HCT116 (cell line): ENCODE measurements at regions not wholly inside any gene's neighbourhood (a gene's known extent, or its start where the extent isn't known, plus 50 kb on each side); places are given as distances from the start of the nearest gene placed in this dataset.

Experiments
- ATF3 ChIP-seq: IDR thresholded peaks from 2 replicates; pipeline ENCODE4 v1.6.1; 2012
- CEBPB ChIP-seq: IDR thresholded peaks from 2 replicates; pipeline ENCODE4 v1.6.1; 2012; ENCODE audit warnings: low read depth
- ELF1 ChIP-seq: IDR thresholded peaks from 2 replicates; pipeline ENCODE4 v1.6.1; 2012; ENCODE audit warnings: low read depth, borderline replicate concordance
- EZH2 ChIP-seq: fragments of 200-600 bp; sonication (generic); IDR thresholded peaks from 2 replicates; pipeline ENCODE4 v1.6.1; 2017; ENCODE audit warnings: antibody characterized with exemption, mixed run types
- POLR2A ChIP-seq: IDR thresholded peaks from 2 replicates; pipeline ENCODE4 v1.7.0; 2011; ENCODE audit warnings: borderline replicate concordance; ENCODE audit not compliant: insufficient read depth, insufficient read length; ENCODE audit errors: extremely low read depth
- POLR2AphosphoS5 ChIP-seq: IDR thresholded peaks from 2 replicates; pipeline ENCODE4 v1.6.1; 2011; ENCODE audit warnings: mild to moderate bottlenecking, low read depth, low read length, moderate library complexity
- RAD21 ChIP-seq: IDR thresholded peaks from 2 replicates; pipeline ENCODE4 v1.6.1; 2012; ENCODE audit warnings: low read depth, mild to moderate bottlenecking
- SIN3A ChIP-seq: IDR thresholded peaks from 2 replicates; pipeline ENCODE4 v1.6.1; 2012; ENCODE audit warnings: low read depth
- YY1 ChIP-seq: IDR thresholded peaks from 2 replicates; pipeline ENCODE4 v1.6.1; 2011; ENCODE audit warnings: low read length, low read depth, moderate library complexity, mild to moderate bottlenecking; ENCODE audit not compliant: insufficient replicate concordance; ENCODE audit errors: extremely low read depth
- TF ChIP-seq, protein P1 (sequence below), 3 experiments: fragments of 200-600 bp in 1 of 3; sonication (generic) in 1 of 3; IDR thresholded peaks in 2 of 3; conservative IDR thresholded peaks in 1 of 3; 2 replicates each; pipeline ENCODE4 v1.5.1; 2012 to 2017; ENCODE audit warnings: low read depth in 2 of 3, low read length in 2 of 3, antibody characterized with exemption in 1 of 3, borderline replicate concordance in 1 of 3, control low read depth in 1 of 3, mild to moderate bottlenecking in 1 of 3, mixed read lengths in 1 of 3, mixed run types in 1 of 3, moderate library complexity in 1 of 3; ENCODE audit not compliant: insufficient read depth in 1 of 3
- TF ChIP-seq, protein P2 (sequence below): IDR thresholded peaks from 2 replicates; pipeline ENCODE4 v1.6.1; 2012

- TF ChIP-seq, protein P1, sequence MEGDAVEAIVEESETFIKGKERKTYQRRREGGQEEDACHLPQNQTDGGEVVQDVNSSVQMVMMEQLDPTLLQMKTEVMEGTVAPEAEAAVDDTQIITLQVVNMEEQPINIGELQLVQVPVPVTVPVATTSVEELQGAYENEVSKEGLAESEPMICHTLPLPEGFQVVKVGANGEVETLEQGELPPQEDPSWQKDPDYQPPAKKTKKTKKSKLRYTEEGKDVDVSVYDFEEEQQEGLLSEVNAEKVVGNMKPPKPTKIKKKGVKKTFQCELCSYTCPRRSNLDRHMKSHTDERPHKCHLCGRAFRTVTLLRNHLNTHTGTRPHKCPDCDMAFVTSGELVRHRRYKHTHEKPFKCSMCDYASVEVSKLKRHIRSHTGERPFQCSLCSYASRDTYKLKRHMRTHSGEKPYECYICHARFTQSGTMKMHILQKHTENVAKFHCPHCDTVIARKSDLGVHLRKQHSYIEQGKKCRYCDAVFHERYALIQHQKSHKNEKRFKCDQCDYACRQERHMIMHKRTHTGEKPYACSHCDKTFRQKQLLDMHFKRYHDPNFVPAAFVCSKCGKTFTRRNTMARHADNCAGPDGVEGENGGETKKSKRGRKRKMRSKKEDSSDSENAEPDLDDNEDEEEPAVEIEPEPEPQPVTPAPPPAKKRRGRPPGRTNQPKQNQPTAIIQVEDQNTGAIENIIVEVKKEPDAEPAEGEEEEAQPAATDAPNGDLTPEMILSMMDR (IDR thresholded peaks at IDR 0.05 in 2 of 3, conservative IDR thresholded peaks at IDR 0.05 in 1 of 3; ENCODE audit: borderline replicate concordance in 1 of 3, insufficient read depth in 1 of 3, low read depth in 2 of 3, low read length in 2 of 3): no peak
- TF ChIP-seq RAD21 (no peak), SIN3A (no peak), EZH2 (no peak), POLR2AphosphoS5 (no peak), CEBPB (no peak), POLR2A (no peak), ELF1 (no peak), ATF3 (no peak), YY1 (no peak)
- TF ChIP-seq, protein P2, sequence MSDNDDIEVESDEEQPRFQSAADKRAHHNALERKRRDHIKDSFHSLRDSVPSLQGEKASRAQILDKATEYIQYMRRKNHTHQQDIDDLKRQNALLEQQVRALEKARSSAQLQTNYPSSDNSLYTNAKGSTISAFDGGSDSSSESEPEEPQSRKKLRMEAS: no peak
These were observed 192.6 kb upstream of the E2F8 start for GRCh38 chr11:19433367-19433766.
